GM06990 (cell line): ENCODE measurements at regions not wholly inside any gene's neighbourhood (a gene's known extent, or its start where the extent isn't known, plus 50 kb on each side); places are given as distances from the start of the nearest gene placed in this dataset.

ENCODE experiments used
- DNase-seq: peaks from one replicate; pipeline ENCODE4 v3.0.0-alpha.2; 2011; ENCODE audit not compliant: insufficient read length; ENCODE audit errors: extremely low read depth
- H3K27me3 ChIP-seq: replicated peaks from 2 replicates; pipeline ENCODE4 v1.6.0; 2011; ENCODE audit warnings: low read length; ENCODE audit not compliant: control insufficient read depth, insufficient read depth
- H3K36me3 ChIP-seq: 2 replicates; pipeline ENCODE4 v1.5.1; 2011; ENCODE audit warnings: low read length; ENCODE audit not compliant: control insufficient read depth, insufficient read depth
- H3K4me3 ChIP-seq: replicated peaks from 2 replicates; pipeline ENCODE4 v1.5.1; 2011; ENCODE audit warnings: low read depth, mild to moderate bottlenecking, control low read depth, low read length
- TF ChIP-seq, protein P1 (sequence below): IDR thresholded peaks from 2 replicates; pipeline ENCODE4 v1.5.1; 2011; ENCODE audit warnings: low read length, control low read depth, mild to moderate bottlenecking, inconsistent platforms; ENCODE audit not compliant: insufficient read depth, poor library complexity, severe bottlenecking

DNA sequence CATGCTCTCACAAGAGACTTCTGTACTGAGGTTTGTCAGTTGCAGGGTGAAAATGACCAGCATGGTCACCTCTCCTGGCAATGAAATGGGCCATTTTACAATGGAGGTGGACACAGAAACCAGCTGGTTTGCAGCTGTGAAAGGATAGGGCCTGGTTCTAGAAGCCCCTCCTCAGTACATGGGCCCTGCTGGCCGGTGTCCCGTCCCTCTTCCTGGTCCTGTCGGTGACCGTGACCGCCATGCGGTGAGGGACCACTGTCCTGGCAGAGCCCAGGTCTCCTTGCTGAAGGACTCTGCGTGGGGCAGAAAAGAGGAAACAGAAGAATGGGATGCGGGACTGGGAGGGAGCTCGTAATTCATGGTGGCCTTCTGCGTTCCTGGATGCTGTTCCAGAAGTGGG, 76.0 kb upstream of the ZNF423 start:
- TF ChIP-seq, protein P1, sequence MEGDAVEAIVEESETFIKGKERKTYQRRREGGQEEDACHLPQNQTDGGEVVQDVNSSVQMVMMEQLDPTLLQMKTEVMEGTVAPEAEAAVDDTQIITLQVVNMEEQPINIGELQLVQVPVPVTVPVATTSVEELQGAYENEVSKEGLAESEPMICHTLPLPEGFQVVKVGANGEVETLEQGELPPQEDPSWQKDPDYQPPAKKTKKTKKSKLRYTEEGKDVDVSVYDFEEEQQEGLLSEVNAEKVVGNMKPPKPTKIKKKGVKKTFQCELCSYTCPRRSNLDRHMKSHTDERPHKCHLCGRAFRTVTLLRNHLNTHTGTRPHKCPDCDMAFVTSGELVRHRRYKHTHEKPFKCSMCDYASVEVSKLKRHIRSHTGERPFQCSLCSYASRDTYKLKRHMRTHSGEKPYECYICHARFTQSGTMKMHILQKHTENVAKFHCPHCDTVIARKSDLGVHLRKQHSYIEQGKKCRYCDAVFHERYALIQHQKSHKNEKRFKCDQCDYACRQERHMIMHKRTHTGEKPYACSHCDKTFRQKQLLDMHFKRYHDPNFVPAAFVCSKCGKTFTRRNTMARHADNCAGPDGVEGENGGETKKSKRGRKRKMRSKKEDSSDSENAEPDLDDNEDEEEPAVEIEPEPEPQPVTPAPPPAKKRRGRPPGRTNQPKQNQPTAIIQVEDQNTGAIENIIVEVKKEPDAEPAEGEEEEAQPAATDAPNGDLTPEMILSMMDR, result no peak
- peaks cover 2% of the 10 kb centered on the region for H3K27me3 ChIP-seq
- H3K4me3 ChIP-seq, result no peak overlapping the region

DNA sequence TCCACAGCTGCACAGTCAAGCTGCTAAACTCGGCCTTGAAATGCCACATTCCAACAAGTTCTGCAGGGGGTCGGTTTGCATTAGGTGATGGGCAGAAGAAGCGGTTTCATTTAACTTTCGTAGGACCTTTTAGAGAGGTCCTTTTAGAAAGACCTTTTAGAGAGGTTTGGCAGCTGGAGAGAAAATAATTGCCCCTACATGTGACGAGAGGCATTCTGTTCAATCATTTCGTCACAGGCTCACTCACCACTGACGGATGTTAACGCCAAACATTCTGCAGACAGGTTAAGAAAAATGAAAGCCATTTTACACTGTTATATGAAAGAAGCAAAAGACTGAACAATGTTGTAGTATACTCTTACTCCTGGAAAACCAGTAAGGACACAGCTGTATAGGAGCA, 76.5 kb upstream of the ZNF423 start:
- TF ChIP-seq, protein P1, result no peak
- Histone ChIP-seq H3K4me3 (no peak overlapping the region), H3K36me3 (no peaks in the 10 kb centered on the region), H3K27me3 (peaks cover 2% of the 10 kb centered on the region)
- no peak for DNase-seq

More for the DNA sequence above, 76.0 kb upstream of the ZNF423 start:
- DNase-seq, result no peak
- H3K36me3 ChIP-seq, result no peaks in the 10 kb centered on the region

DNA sequence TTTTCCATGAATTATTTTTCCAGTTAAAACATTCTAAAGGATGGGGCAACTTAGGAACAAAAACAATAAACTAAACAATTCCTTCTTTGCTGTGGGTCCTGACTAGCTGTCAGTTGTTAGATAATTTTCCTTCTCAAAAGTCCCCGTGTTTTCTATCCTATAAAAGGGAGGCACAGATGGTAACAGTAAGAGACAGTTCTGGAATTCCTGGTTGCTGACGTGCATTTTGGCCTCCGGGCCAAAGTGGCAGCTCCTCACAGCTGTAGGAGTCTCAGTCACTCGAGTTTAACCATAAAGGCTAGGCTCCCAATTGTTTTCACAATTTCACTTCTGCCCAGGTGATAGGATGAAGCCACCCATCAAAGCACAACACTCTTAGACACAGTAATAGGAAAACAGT, 77.0 kb upstream of the ZNF423 start:
- TF ChIP-seq, protein P1, result no peak
- no peaks in the 10 kb centered on the region for H3K36me3 ChIP-seq
- H3K27me3 ChIP-seq, result peaks cover 2% of the 10 kb centered on the region
- H3K4me3 ChIP-seq, result no peak overlapping the region
- no peak for DNase-seq

DNA sequence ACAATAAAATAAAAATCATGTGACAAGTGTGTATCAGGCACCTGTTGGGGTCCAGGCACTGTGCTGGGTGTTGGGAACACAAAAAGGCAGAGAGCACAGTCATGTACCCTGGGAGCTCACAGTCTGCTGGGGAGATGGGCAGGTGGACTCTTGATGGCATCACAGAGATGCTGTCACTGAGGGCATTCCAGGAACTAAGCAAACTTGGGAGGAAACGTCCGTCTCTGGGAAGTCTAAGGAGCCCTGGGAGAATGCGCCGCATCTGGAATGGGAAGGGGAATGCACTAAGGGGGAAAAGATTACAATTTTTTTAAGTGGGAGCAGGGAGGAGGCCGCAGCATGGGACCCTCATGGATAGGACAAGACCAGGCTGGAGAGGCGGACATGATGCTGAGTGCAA, 80.9 kb upstream of the ZNF423 start:
- TF ChIP-seq, protein P1, result no peak
- Histone ChIP-seq H3K36me3 (no peaks in the 10 kb centered on the region), H3K27me3 (peaks cover 1% of the 10 kb centered on the region), H3K4me3 (no peak overlapping the region)
- no peak for DNase-seq

DNA sequence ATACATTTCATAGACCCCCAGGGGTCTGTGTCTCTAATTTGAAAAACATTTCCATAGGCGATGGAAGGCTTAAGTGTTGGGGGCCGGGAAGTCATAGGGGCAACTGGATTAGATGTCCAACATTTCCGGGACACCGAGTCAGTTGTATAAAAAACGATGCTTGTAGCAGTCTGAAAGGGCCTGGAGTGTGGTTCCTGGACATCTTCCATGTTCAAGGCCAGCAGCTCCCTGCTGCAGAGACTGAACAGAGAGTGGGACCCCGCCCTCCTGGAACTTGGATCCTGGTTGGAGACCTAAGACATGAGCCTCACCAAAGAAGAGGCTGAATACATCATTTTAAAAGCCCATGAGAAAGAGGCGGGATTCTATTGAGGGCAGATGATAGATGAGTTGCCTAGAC, 82.0 kb upstream of the ZNF423 start:
- no peaks in the 10 kb centered on the region for H3K36me3 ChIP-seq
- H3K4me3 ChIP-seq, result no peak overlapping the region
- DNase-seq, result no peak
- TF ChIP-seq, protein P1, result no peak
- H3K27me3 ChIP-seq, result no peaks in the 10 kb centered on the region; the same call in 1 of the 2 replicates

DNA sequence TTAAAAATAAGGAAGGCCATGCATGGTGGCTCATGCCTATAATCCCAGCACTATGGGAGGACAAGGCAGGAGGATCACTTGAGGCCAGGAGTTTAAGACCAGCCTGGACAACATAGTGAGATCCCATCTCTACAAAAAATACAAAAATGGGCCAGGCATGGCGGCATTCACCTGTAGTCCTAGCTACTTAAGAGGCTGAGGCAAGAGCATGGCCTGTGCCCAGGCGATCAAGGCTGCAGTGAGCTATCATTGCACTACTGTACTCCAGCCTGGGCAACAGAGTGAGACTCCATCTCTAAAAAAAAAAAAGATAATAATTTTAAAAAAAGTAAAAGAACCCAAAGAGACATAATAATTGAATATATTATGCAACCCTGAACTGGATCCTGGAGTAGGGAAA, 83.6 kb upstream of the ZNF423 start:
- DNase-seq, result no peak
- no peaks in the 10 kb centered on the region for H3K36me3 ChIP-seq
- H3K27me3 ChIP-seq, result no peaks in the 10 kb centered on the region; the same call in 1 of the 2 replicates
- TF ChIP-seq, protein P1, result no peak
- H3K4me3 ChIP-seq, result no peak overlapping the region
